Small intestine (tissue), 7 donors: ENCODE measurements at regions not wholly inside any gene's neighbourhood (a gene's known extent, or its start where the extent isn't known, plus 50 kb on each side); places are given as distances from the start of the nearest gene placed in this dataset.
"Not testable (repeated sequence)": the region's sequence is repeated elsewhere in the genome, so short reads cannot be mapped to it uniquely, and the experiment has no call there.

Experiments used
- DNase-seq, 2 donors: peaks; one replicate each; pipeline versions ENCODE4 v3.0.0 to v3.0.0-alpha.2; 2013
- FAIRE-seq: peaks from 2 replicates; lab custom pipeline; 2012; peaks lifted over from hg19 to GRCh38; lab: Jason Lieb, UNC
- H3K27ac ChIP-seq, 3 donors: one replicate each; pipeline ENCODE4 v1.5.1; 2013; ENCODE audit warnings: low read length in 2 of 3, mild to moderate bottlenecking in 2 of 3, control low read depth in 1 of 3, inconsistent platforms in 1 of 3, low read depth in 1 of 3, moderate library complexity in 1 of 3
- H3K27me3 ChIP-seq, 3 donors: one replicate each; pipeline ENCODE4 v1.6.1; 2013; ENCODE audit warnings: low read length in 3 of 3, inconsistent platforms in 1 of 3; ENCODE audit not compliant: control insufficient read depth in 3 of 3, insufficient read depth in 3 of 3
- H3K36me3 ChIP-seq, 3 donors: one replicate each; pipeline ENCODE4 v1.6.1; 2013; ENCODE audit warnings: low read length in 3 of 3, inconsistent platforms in 1 of 3, low read depth in 1 of 3, mild to moderate bottlenecking in 1 of 3, moderate library complexity in 1 of 3; ENCODE audit not compliant: control insufficient read depth in 3 of 3, insufficient read depth in 2 of 3
- H3K4me1 ChIP-seq, 3 donors: one replicate each; pipeline ENCODE4 v1.6.1; 2013; ENCODE audit warnings: low read length in 2 of 3, inconsistent platforms in 1 of 3, low read depth in 1 of 3, mild to moderate bottlenecking in 1 of 3, moderate library complexity in 1 of 3; ENCODE audit not compliant: control insufficient read depth in 3 of 3, insufficient read depth in 2 of 3
- H3K4me3 ChIP-seq, 3 donors: one replicate each; pipeline ENCODE4 v1.5.1; 2013; ENCODE audit warnings: low read length in 3 of 3, control low read depth in 1 of 3, inconsistent platforms in 1 of 3, low read depth in 1 of 3, mild to moderate bottlenecking in 1 of 3, moderate library complexity in 1 of 3
- H3K9me3 ChIP-seq, 2 donors: one replicate each; pipeline ENCODE4 v1.6.1; 2013; ENCODE audit warnings: low read depth in 1 of 2, low read length in 1 of 2; ENCODE audit not compliant: control insufficient read depth in 2 of 2, insufficient read depth in 1 of 2
- WGBS, 3 donors: extraction: QIAGEN DNeasy Blood & Tissue Kit; methylation state at CpG; one replicate each; pipeline ENCODE4 v1.1.7; 2013; 5-methylcytosine and 5-hydroxymethylcytosine counted together
- donor health status: healthy with polysubstance abuse.
- donor health status: control.
- donor health status: control.
- donor health status: Bipolar disorder and iron deficiency.
- donor health status: healthy.

GRCh38 chr13:20304061-20304460 lies 71.9 kb upstream of the GJB6 start:
- WGBS, 3 donors: 88 to 93% (median 89%) methylated on average over 4 of the region's 4 CpGs
- not testable (repeated sequence) for FAIRE-seq, H3K4me1 ChIP-seq, H3K9me3 ChIP-seq, H3K36me3 ChIP-seq, H3K4me3 ChIP-seq, DNase-seq, H3K27ac ChIP-seq
- H3K27me3 ChIP-seq: peaks cover 0 to 25% (median 12%) of the 10 kb centered on the region in 3 donors

- 85 to 89% (median 86%) methylated on average over 6 of the region's 6 CpGs for WGBS, 3 donors
- no peak overlapping the region for H3K27ac ChIP-seq
- H3K9me3 ChIP-seq: no peaks in the 10 kb centered on the region
- DNase-seq (no peak), FAIRE-seq (no peak)
- H3K36me3 ChIP-seq: no peaks in the 10 kb centered on the region
- no peaks in the 10 kb centered on the region for H3K4me1 ChIP-seq
- H3K4me3 ChIP-seq: no peak overlapping the region
- peaks cover 0 to 26% (median 12%) of the 10 kb centered on the region in 3 donors for H3K27me3 ChIP-seq
Measured at GRCh38 chr13:20303636-20304035, 71.5 kb upstream of the GJB6 start.

- H3K36me3 ChIP-seq: no peaks in the 10 kb centered on the region
- DNase-seq: peak in 1 of 2 donors; percentile 33
- no peak overlapping the region for H3K27ac ChIP-seq
- H3K9me3 ChIP-seq: no peaks in the 10 kb centered on the region
- H3K4me1 ChIP-seq: no peaks in the 10 kb centered on the region
- H3K27me3 ChIP-seq: peaks cover 0 to 29% (median 12%) of the 10 kb centered on the region in 3 donors
- peak overlapping the region in 1 of 3 donors; percentile 35 for H3K4me3 ChIP-seq
- 19 to 48% (median 43%) methylated on average over 44 to 56 of the region's 56 CpGs for WGBS, 3 donors
- no peak for FAIRE-seq
Measured at GRCh38 chr13:20301403-20302071, 69.4 kb upstream of the GJB6 start.

GRCh38 chr13:20301015-20301402 lies 68.9 kb upstream of the GJB6 start:
- DNase-seq (no peak), FAIRE-seq (no peak)
- no peak overlapping the region for H3K27ac ChIP-seq
- no peaks in the 10 kb centered on the region for H3K9me3 ChIP-seq
- peaks cover 0 to 30% (median 12%) of the 10 kb centered on the region in 3 donors for H3K27me3 ChIP-seq
- no peaks in the 10 kb centered on the region for H3K4me1 ChIP-seq
- H3K4me3 ChIP-seq: peak overlapping the region in 1 of 3 donors; percentile 35
- 61 to 81% (median 71%) methylated on average over 7 of the region's 7 CpGs for WGBS, 3 donors
- H3K36me3 ChIP-seq: no peaks in the 10 kb centered on the region

GRCh38 chr13:20297181-20297580 lies 65.1 kb upstream of the GJB6 start:
- Histone ChIP-seq H3K36me3 (no peaks in the 10 kb centered on the region), H3K27me3 (peaks cover 0 to 21% (median 11%) of the 10 kb centered on the region in 3 donors), H3K4me3 (no peak overlapping the region), H3K9me3 (no peaks in the 10 kb centered on the region), H3K4me1 (no peaks in the 10 kb centered on the region), H3K27ac (no peak overlapping the region)
- no peak for DNase-seq
- FAIRE-seq: no peak
- 51 to 63% (median 63%) methylated on average over 3 of the region's 3 CpGs for WGBS, 3 donors

- no peak overlapping the region for H3K27ac ChIP-seq
- peaks cover 0 to 12% (median 0%) of the 10 kb centered on the region in 3 donors for H3K27me3 ChIP-seq
- no peak overlapping the region for H3K4me3 ChIP-seq
- WGBS, 3 donors: 73 to 82% (median 76%) methylated on average over 8 of the region's 8 CpGs
- H3K4me1 ChIP-seq: no peaks in the 10 kb centered on the region
- no peaks in the 10 kb centered on the region for H3K36me3 ChIP-seq
- DNase-seq (no peak), FAIRE-seq (no peak)
- H3K9me3 ChIP-seq: no peaks in the 10 kb centered on the region
Measured at GRCh38 chr13:20295956-20296355, 63.8 kb upstream of the GJB6 start.

GRCh38 chr13:20294497-20294896 lies 62.4 kb upstream of the GJB6 start:
- no peaks in the 10 kb centered on the region for H3K9me3 ChIP-seq
- H3K27me3 ChIP-seq: peaks cover 0 to 11% (median 0%) of the 10 kb centered on the region in 3 donors
- WGBS, 3 donors: 61 to 73% (median 63%) methylated on average over 3 of the region's 3 CpGs
- no peak overlapping the region for H3K4me3 ChIP-seq
- no peak for FAIRE-seq
- no peak overlapping the region for H3K27ac ChIP-seq
- no peak for DNase-seq
- H3K4me1 ChIP-seq: no peaks in the 10 kb centered on the region
- H3K36me3 ChIP-seq: no peaks in the 10 kb centered on the region

- H3K9me3 ChIP-seq, H3K4me3 ChIP-seq, H3K27me3 ChIP-seq, H3K27ac ChIP-seq, H3K4me1 ChIP-seq, H3K36me3 ChIP-seq, FAIRE-seq, DNase-seq: not testable (repeated sequence)
- WGBS, 3 donors: 94 to 98% (median 97%) methylated on average over 22 to 30 of the region's 30 CpGs
Measured at GRCh38 chr13:20292301-20292700, 60.2 kb upstream of the GJB6 start.

- DNase-seq: no peak
- WGBS, 3 donors: 64 to 77% (median 68%) methylated on average over 5 of the region's 5 CpGs
- FAIRE-seq: no peak
- Histone ChIP-seq H3K9me3 (peaks cover 0 to 3% of the 10 kb centered on the region in 2 donors), H3K27ac (no peak overlapping the region), H3K4me1 (no peaks in the 10 kb centered on the region), H3K27me3 (peaks cover 0 to 2% (median 0%) of the 10 kb centered on the region in 3 donors), H3K4me3 (no peak overlapping the region), H3K36me3 (no peaks in the 10 kb centered on the region)
Measured at GRCh38 chr13:20291675-20292074, 59.6 kb upstream of the GJB6 start.
